CD8-positive, alpha-beta memory T cell (primary cell): ENCODE measurements at regions not wholly inside any gene's neighbourhood (a gene's known extent, or its start where the extent isn't known, plus 50 kb on each side); places are given as distances from the start of the nearest gene placed in this dataset.

Experiments used
- CTCF ChIA-PET: fragments of 350-600 bp; sonication (Branson Sonifier 250); formaldehyde crosslinking; loops from one replicate; lab custom pipeline; 2021; ENCODE audit warnings: antibody characterized with exemption; lab: Charles Lee
- POLR2A ChIA-PET: fragments of 350-600 bp; sonication (Branson Sonifier 250); formaldehyde crosslinking; loops from one replicate; lab custom pipeline; 2021; ENCODE audit warnings: antibody characterized with exemption; lab: Charles Lee
- DNase-seq, 5 donors: peaks; one replicate each; pipeline versions ENCODE4 v3.0.0 to v3.0.0-alpha.2; 2020 to 2022; ENCODE audit warnings: mixed read lengths in 1 of 5
- H3K27ac ChIP-seq: one replicate; pipeline ENCODE4 v1.7.0; 2013; ENCODE audit warnings: low read depth, mild to moderate bottlenecking, low read length, moderate library complexity
- H3K27me3 ChIP-seq: 2 replicates; pipeline ENCODE4 v1.7.0; 2013; ENCODE audit warnings: low read length, mild to moderate bottlenecking; ENCODE audit not compliant: insufficient read depth, poor library complexity, severe bottlenecking
- H3K36me3 ChIP-seq: 2 replicates; pipeline ENCODE4 v1.7.0; 2013; ENCODE audit warnings: mild to moderate bottlenecking, low read length, moderate library complexity; ENCODE audit not compliant: insufficient read depth
- H3K4me1 ChIP-seq: 2 replicates; pipeline ENCODE4 v1.7.0; 2013; ENCODE audit warnings: mild to moderate bottlenecking, low read length, moderate library complexity; ENCODE audit not compliant: insufficient read depth
- H3K4me3 ChIP-seq: 2 replicates; pipeline ENCODE4 v1.7.0; 2013; ENCODE audit warnings: mild to moderate bottlenecking, low read length
- H3K9me3 ChIP-seq: 2 replicates; pipeline ENCODE4 v1.7.0; 2013; ENCODE audit warnings: mild to moderate bottlenecking, low read length
- H3K27ac Mint-ChIP-seq, 8 donors: one replicate each; pipeline ENCODE4 v1.8.0; 2020 to 2021; ENCODE audit warnings: mixed read lengths in 8 of 8, mild to moderate bottlenecking in 6 of 8, inconsistent platforms in 3 of 8, moderate library complexity in 3 of 8
- H3K27me3 Mint-ChIP-seq, 2 donors: one replicate each; pipeline ENCODE4 v1.8.0; 2020 to 2021; ENCODE audit warnings: mixed read lengths in 2 of 2, mild to moderate bottlenecking in 1 of 2, moderate library complexity in 1 of 2
- H3K36me3 Mint-ChIP-seq, 3 donors: one replicate each; pipeline ENCODE4 v1.8.0; 2020 to 2021; ENCODE audit warnings: mixed read lengths in 3 of 3, inconsistent platforms in 1 of 3, mild to moderate bottlenecking in 1 of 3
- H3K4me1 Mint-ChIP-seq, 3 donors: one replicate each; pipeline ENCODE4 v1.8.0; 2020 to 2021; ENCODE audit warnings: mixed read lengths in 3 of 3, inconsistent platforms in 1 of 3, mild to moderate bottlenecking in 1 of 3
- H3K4me3 Mint-ChIP-seq, 7 donors: one replicate each; pipeline ENCODE4 v1.8.0; 2020 to 2021; ENCODE audit warnings: mixed read lengths in 7 of 7, mild to moderate bottlenecking in 6 of 7, moderate library complexity in 4 of 7, inconsistent platforms in 2 of 7
- H3K9me3 Mint-ChIP-seq, 5 donors: one replicate each; pipeline ENCODE4 v1.8.0; 2020 to 2022; ENCODE audit warnings: mixed read lengths in 5 of 5, mild to moderate bottlenecking in 3 of 5, moderate library complexity in 2 of 5, inconsistent platforms in 1 of 5

- Histone ChIP-seq H3K36me3 (no peaks in the 10 kb centered on the region), H3K27me3 (no peaks in the 10 kb centered on the region), H3K4me3 (no peak overlapping the region), H3K27ac (no peak overlapping the region), H3K4me1 (no peaks in the 10 kb centered on the region), H3K9me3 (no peaks in the 10 kb centered on the region)
- Mint-ChIP-seq H3K4me3 (no peak overlapping the region), H3K36me3 (peaks cover 0 to 5% (median 2%) of the 10 kb centered on the region in 3 donors), H3K9me3 (peaks cover 6 to 21% (median 18%) of the 10 kb centered on the region in 5 donors), H3K4me1 (no peaks in the 10 kb centered on the region), H3K27me3 (peaks cover 10 to 45% of the 10 kb centered on the region in 2 donors), H3K27ac (no peak overlapping the region)
- ChIA-PET CTCF (no interaction called here), POLR2A (no interaction called here)
- DNase-seq: no peak
These were observed 151.8 kb upstream of the DHRS4 start for GRCh38 chr14:23801766-23802165.

- POLR2A ChIA-PET: no interaction called here
- Histone ChIP-seq H3K27ac (no peak overlapping the region), H3K4me1 (no peaks in the 10 kb centered on the region), H3K9me3 (no peaks in the 10 kb centered on the region), H3K4me3 (no peak overlapping the region), H3K27me3 (no peaks in the 10 kb centered on the region), H3K36me3 (no peaks in the 10 kb centered on the region)
- Mint-ChIP-seq H3K27me3 (peaks cover 11 to 26% of the 10 kb centered on the region in 2 donors), H3K9me3 (peaks cover 6 to 21% (median 18%) of the 10 kb centered on the region in 5 donors), H3K4me3 (no peak overlapping the region), H3K27ac (no peak overlapping the region), H3K36me3 (peaks cover 0 to 5% (median 0%) of the 10 kb centered on the region in 3 donors), H3K4me1 (no peaks in the 10 kb centered on the region)
- DNase-seq: no peak
- CTCF ChIA-PET: no interaction called here
These were observed 148.8 kb upstream of the DHRS4 start for GRCh38 chr14:23804817-23805216.

- Mint-ChIP-seq H3K27me3 (peaks cover 11 to 21% of the 10 kb centered on the region in 2 donors), H3K36me3 (peaks cover 0 to 5% (median 0%) of the 10 kb centered on the region in 3 donors), H3K4me1 (no peaks in the 10 kb centered on the region), H3K9me3 (peaks cover 6 to 21% (median 18%) of the 10 kb centered on the region in 5 donors), H3K27ac (no peak overlapping the region), H3K4me3 (no peak overlapping the region)
- DNase-seq: no peak
- Histone ChIP-seq H3K27me3 (no peaks in the 10 kb centered on the region), H3K36me3 (no peaks in the 10 kb centered on the region), H3K4me3 (no peak overlapping the region), H3K9me3 (no peaks in the 10 kb centered on the region), H3K27ac (no peak overlapping the region), H3K4me1 (no peaks in the 10 kb centered on the region)
- CTCF ChIA-PET: no interaction called here
- POLR2A ChIA-PET: no interaction called here
These were observed 147.8 kb upstream of the DHRS4 start for GRCh38 chr14:23805761-23806160.

- Mint-ChIP-seq H3K27ac (no peak overlapping the region), H3K4me3 (no peak overlapping the region), H3K36me3 (no peaks in the 10 kb centered on the region), H3K4me1 (no peaks in the 10 kb centered on the region), H3K9me3 (peaks cover 0 to 4% (median 3%) of the 10 kb centered on the region in 5 donors), H3K27me3 (peaks cover 0 to 4% of the 10 kb centered on the region in 2 donors)
- ChIA-PET CTCF (no interaction called here), POLR2A (no interaction called here)
- Histone ChIP-seq H3K4me1 (no peaks in the 10 kb centered on the region), H3K36me3 (no peaks in the 10 kb centered on the region), H3K4me3 (no peak overlapping the region), H3K27ac (no peak overlapping the region), H3K9me3 (no peaks in the 10 kb centered on the region), H3K27me3 (no peaks in the 10 kb centered on the region)
- no peak for DNase-seq
These were observed 138.9 kb upstream of the DHRS4 start for GRCh38 chr14:23814527-23815256.

GRCh38 chr14:23816371-23816770 lies 137.2 kb upstream of the DHRS4 start:
- Histone ChIP-seq H3K9me3 (no peaks in the 10 kb centered on the region), H3K4me1 (no peaks in the 10 kb centered on the region), H3K27me3 (no peaks in the 10 kb centered on the region), H3K4me3 (no peak overlapping the region), H3K27ac (no peak overlapping the region), H3K36me3 (no peaks in the 10 kb centered on the region)
- no peaks in the 10 kb centered on the region for H3K4me1 Mint-ChIP-seq
- ChIA-PET CTCF (no interaction called here), POLR2A (no interaction called here)
- H3K27ac Mint-ChIP-seq: no peak overlapping the region
- H3K36me3 Mint-ChIP-seq: no peaks in the 10 kb centered on the region
- no peak overlapping the region for H3K4me3 Mint-ChIP-seq
- peaks cover 0 to 4% (median 3%) of the 10 kb centered on the region in 5 donors for H3K9me3 Mint-ChIP-seq
- no peak for DNase-seq
- H3K27me3 Mint-ChIP-seq: peaks cover 0 to 4% of the 10 kb centered on the region in 2 donors

- peaks cover 0 to 4% (median 3%) of the 10 kb centered on the region in 5 donors for H3K9me3 Mint-ChIP-seq
- no peak for DNase-seq
- no peaks in the 10 kb centered on the region for H3K36me3 Mint-ChIP-seq
- Histone ChIP-seq H3K27ac (no peak overlapping the region), H3K36me3 (no peaks in the 10 kb centered on the region), H3K9me3 (no peaks in the 10 kb centered on the region), H3K4me1 (no peaks in the 10 kb centered on the region), H3K27me3 (no peaks in the 10 kb centered on the region), H3K4me3 (no peak overlapping the region)
- no peaks in the 10 kb centered on the region for H3K4me1 Mint-ChIP-seq
- ChIA-PET POLR2A (no interaction called here), CTCF (no interaction called here)
- no peak overlapping the region for H3K4me3 Mint-ChIP-seq
- peaks cover 0 to 8% of the 10 kb centered on the region in 2 donors for H3K27me3 Mint-ChIP-seq
- H3K27ac Mint-ChIP-seq: no peak overlapping the region
These were observed 136.3 kb upstream of the DHRS4 start for GRCh38 chr14:23817164-23817767.

- no peak for DNase-seq
- no peak overlapping the region for H3K4me3 ChIP-seq
- Mint-ChIP-seq H3K36me3 (no peaks in the 10 kb centered on the region), H3K27me3 (peaks cover 13 to 27% of the 10 kb centered on the region in 2 donors), H3K27ac (no peak overlapping the region), H3K4me3 (no peak overlapping the region), H3K9me3 (no peaks in the 10 kb centered on the region), H3K4me1 (no peaks in the 10 kb centered on the region)
- ChIA-PET CTCF (no interaction called here), POLR2A (no interaction called here)
- no peaks in the 10 kb centered on the region for H3K27me3 ChIP-seq
- H3K36me3 ChIP-seq: no peaks in the 10 kb centered on the region
- H3K4me1 ChIP-seq: no peaks in the 10 kb centered on the region
- no peak overlapping the region for H3K27ac ChIP-seq
- H3K9me3 ChIP-seq: no peaks in the 10 kb centered on the region
These were observed 126.3 kb upstream of the DHRS4 start for GRCh38 chr14:23827100-23827892.

GRCh38 chr14:23828001-23828400 lies 125.6 kb upstream of the DHRS4 start:
- Histone ChIP-seq H3K36me3 (no peaks in the 10 kb centered on the region), H3K9me3 (no peaks in the 10 kb centered on the region), H3K27me3 (no peaks in the 10 kb centered on the region), H3K4me3 (no peak overlapping the region), H3K27ac (no peak overlapping the region), H3K4me1 (no peaks in the 10 kb centered on the region)
- H3K36me3 Mint-ChIP-seq: no peaks in the 10 kb centered on the region
- H3K27me3 Mint-ChIP-seq: peaks cover 13 to 26% of the 10 kb centered on the region in 2 donors
- H3K9me3 Mint-ChIP-seq: no peaks in the 10 kb centered on the region
- no peak for DNase-seq
- POLR2A ChIA-PET: no interaction called here
- no peaks in the 10 kb centered on the region for H3K4me1 Mint-ChIP-seq
- H3K4me3 Mint-ChIP-seq: no peak overlapping the region
- CTCF ChIA-PET: no interaction called here
- H3K27ac Mint-ChIP-seq: no peak overlapping the region
